OCI-LY1 (cell line): ENCODE measurements at regions not wholly inside any gene's neighbourhood (a gene's known extent, or its start where the extent isn't known, plus 50 kb on each side); places are given as distances from the start of the nearest gene placed in this dataset.

ENCODE experiments used
- CTCF ChIP-seq: fragments of 200-600 bp; sonication (generic), shearing (Covaris generic); IDR thresholded peaks from 2 replicates; pipeline ENCODE4 v1.5.1; 2017; ENCODE audit warnings: mild to moderate bottlenecking, antibody characterized with exemption, low read length, moderate library complexity, mixed read lengths
- EZH2 ChIP-seq: fragments of 200-600 bp; sonication (generic), shearing (Covaris generic); IDR thresholded peaks from 2 replicates; pipeline ENCODE4 v1.8.0; 2017; ENCODE audit warnings: borderline replicate concordance, mixed run types, mild to moderate bottlenecking, antibody characterized with exemption, low read length, moderate library complexity, mixed read lengths

- TF ChIP-seq CTCF (no peak), EZH2 (no peak)
Measured at GRCh38 chr16:80463751-80464495, 76.9 kb upstream of the DYNLRB2 start.
